Liver (tissue), 3 donors: ENCODE measurements at regions not wholly inside any gene's neighbourhood (a gene's known extent, or its start where the extent isn't known, plus 50 kb on each side); places are given as distances from the start of the nearest gene placed in this dataset.

ENCODE experiments used
- EGR1 ChIP-seq, 2 donors: IDR thresholded peaks; 2 replicates each; pipeline ENCODE4 v1.6.1; 2016 to 2018; ENCODE audit warnings: antibody characterized with exemption in 2 of 2, low read depth in 2 of 2
- FOXA1 ChIP-seq: IDR thresholded peaks from 2 replicates; pipeline ENCODE4 v1.6.1; 2016; ENCODE audit warnings: antibody characterized with exemption
- HNF4A ChIP-seq, 2 donors: conservative IDR thresholded peaks; 2 replicates each; pipeline ENCODE4 v1.6.1; 2016; ENCODE audit warnings: antibody characterized with exemption in 2 of 2, mild to moderate bottlenecking in 2 of 2
- RAD21 ChIP-seq, 2 donors: IDR thresholded peaks; 2 replicates each; pipeline ENCODE4 v1.6.1; 2016; ENCODE audit warnings: antibody characterized with exemption in 2 of 2, mild to moderate bottlenecking in 2 of 2
- SP1 ChIP-seq: IDR thresholded peaks from 2 replicates; pipeline ENCODE4 v1.6.1; 2018; ENCODE audit warnings: antibody characterized with exemption, mild to moderate bottlenecking
- TAF1 ChIP-seq: conservative IDR thresholded peaks from 2 replicates; pipeline ENCODE4 v1.6.1; 2016; ENCODE audit warnings: antibody characterized with exemption, mild to moderate bottlenecking
- TF ChIP-seq, protein P1 (sequence below): fragments of 150-350 bp; IDR thresholded peaks from 2 replicates; pipeline ENCODE4 v1.5.1; 2017; ENCODE audit warnings: improper control_type of control experiment, low read depth, low read length; ENCODE audit not compliant: missing input control
- TF ChIP-seq, protein P2 (sequence below): IDR thresholded peaks from 2 replicates; pipeline ENCODE4 v1.6.1; 2016; ENCODE audit warnings: antibody characterized with exemption, mild to moderate bottlenecking
- TF ChIP-seq, protein P3 (sequence below): IDR thresholded peaks from 2 replicates; pipeline ENCODE4 v1.6.1; 2016; ENCODE audit warnings: antibody characterized with exemption
- TF ChIP-seq, protein P4 (sequence below): IDR thresholded peaks from 2 replicates; pipeline ENCODE4 v1.6.1; 2016; ENCODE audit warnings: antibody characterized with exemption
- TF ChIP-seq, protein P5 (sequence below): IDR thresholded peaks from 2 replicates; pipeline ENCODE4 v1.6.1; 2016; ENCODE audit warnings: antibody characterized with exemption
- donor health status: healthy.
- donor health status: healthy.

DNA sequence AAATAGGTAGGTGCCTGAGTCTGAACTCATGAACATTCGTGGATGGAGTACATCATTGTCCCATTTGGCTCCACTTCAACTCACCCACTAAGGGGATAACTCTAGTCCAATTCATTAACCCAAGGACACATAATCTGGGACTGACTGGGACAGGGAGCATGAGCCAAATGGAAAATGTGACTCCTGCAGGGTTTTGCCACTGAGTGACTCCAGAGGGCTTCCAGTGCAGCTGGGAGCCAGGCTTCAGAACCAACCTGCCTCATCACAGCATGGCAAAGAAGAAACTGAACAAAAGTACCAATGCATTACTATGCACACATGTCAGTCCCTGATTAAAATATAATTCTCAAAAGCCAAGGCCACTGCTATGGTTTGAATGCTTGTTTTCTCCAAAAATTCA is 159.7 kb upstream of the SNX2 start:
- TF ChIP-seq RAD21 (IDR thresholded peaks at IDR 0.05) (no peak), SP1 (no peak), TAF1 (no peak), EGR1 (IDR thresholded peaks at IDR 0.05; ENCODE audit: low read depth in 2 of 2) (no peak), FOXA1 (no peak), HNF4A (conservative IDR thresholded peaks at IDR 0.05) (no peak)
- TF ChIP-seq, protein P1, sequence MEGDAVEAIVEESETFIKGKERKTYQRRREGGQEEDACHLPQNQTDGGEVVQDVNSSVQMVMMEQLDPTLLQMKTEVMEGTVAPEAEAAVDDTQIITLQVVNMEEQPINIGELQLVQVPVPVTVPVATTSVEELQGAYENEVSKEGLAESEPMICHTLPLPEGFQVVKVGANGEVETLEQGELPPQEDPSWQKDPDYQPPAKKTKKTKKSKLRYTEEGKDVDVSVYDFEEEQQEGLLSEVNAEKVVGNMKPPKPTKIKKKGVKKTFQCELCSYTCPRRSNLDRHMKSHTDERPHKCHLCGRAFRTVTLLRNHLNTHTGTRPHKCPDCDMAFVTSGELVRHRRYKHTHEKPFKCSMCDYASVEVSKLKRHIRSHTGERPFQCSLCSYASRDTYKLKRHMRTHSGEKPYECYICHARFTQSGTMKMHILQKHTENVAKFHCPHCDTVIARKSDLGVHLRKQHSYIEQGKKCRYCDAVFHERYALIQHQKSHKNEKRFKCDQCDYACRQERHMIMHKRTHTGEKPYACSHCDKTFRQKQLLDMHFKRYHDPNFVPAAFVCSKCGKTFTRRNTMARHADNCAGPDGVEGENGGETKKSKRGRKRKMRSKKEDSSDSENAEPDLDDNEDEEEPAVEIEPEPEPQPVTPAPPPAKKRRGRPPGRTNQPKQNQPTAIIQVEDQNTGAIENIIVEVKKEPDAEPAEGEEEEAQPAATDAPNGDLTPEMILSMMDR, result no peak
- TF ChIP-seq, protein P2, sequence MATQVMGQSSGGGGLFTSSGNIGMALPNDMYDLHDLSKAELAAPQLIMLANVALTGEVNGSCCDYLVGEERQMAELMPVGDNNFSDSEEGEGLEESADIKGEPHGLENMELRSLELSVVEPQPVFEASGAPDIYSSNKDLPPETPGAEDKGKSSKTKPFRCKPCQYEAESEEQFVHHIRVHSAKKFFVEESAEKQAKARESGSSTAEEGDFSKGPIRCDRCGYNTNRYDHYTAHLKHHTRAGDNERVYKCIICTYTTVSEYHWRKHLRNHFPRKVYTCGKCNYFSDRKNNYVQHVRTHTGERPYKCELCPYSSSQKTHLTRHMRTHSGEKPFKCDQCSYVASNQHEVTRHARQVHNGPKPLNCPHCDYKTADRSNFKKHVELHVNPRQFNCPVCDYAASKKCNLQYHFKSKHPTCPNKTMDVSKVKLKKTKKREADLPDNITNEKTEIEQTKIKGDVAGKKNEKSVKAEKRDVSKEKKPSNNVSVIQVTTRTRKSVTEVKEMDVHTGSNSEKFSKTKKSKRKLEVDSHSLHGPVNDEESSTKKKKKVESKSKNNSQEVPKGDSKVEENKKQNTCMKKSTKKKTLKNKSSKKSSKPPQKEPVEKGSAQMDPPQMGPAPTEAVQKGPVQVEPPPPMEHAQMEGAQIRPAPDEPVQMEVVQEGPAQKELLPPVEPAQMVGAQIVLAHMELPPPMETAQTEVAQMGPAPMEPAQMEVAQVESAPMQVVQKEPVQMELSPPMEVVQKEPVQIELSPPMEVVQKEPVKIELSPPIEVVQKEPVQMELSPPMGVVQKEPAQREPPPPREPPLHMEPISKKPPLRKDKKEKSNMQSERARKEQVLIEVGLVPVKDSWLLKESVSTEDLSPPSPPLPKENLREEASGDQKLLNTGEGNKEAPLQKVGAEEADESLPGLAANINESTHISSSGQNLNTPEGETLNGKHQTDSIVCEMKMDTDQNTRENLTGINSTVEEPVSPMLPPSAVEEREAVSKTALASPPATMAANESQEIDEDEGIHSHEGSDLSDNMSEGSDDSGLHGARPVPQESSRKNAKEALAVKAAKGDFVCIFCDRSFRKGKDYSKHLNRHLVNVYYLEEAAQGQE, result no peak
- TF ChIP-seq, protein P3, sequence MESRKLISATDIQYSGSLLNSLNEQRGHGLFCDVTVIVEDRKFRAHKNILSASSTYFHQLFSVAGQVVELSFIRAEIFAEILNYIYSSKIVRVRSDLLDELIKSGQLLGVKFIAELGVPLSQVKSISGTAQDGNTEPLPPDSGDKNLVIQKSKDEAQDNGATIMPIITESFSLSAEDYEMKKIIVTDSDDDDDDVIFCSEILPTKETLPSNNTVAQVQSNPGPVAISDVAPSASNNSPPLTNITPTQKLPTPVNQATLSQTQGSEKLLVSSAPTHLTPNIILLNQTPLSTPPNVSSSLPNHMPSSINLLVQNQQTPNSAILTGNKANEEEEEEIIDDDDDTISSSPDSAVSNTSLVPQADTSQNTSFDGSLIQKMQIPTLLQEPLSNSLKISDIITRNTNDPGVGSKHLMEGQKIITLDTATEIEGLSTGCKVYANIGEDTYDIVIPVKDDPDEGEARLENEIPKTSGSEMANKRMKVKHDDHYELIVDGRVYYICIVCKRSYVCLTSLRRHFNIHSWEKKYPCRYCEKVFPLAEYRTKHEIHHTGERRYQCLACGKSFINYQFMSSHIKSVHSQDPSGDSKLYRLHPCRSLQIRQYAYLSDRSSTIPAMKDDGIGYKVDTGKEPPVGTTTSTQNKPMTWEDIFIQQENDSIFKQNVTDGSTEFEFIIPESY, result no peak
- TF ChIP-seq, protein P4, sequence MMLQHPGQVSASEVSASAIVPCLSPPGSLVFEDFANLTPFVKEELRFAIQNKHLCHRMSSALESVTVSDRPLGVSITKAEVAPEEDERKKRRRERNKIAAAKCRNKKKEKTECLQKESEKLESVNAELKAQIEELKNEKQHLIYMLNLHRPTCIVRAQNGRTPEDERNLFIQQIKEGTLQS, result no peak
- TF ChIP-seq, protein P5, sequence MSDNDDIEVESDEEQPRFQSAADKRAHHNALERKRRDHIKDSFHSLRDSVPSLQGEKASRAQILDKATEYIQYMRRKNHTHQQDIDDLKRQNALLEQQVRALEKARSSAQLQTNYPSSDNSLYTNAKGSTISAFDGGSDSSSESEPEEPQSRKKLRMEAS, result no peak
